Mesothelial cell of epicardium (in vitro differentiated cells): ENCODE measurements at regions not wholly inside any gene's neighbourhood (a gene's known extent, or its start where the extent isn't known, plus 50 kb on each side); places are given as distances from the start of the nearest gene placed in this dataset.
"Not testable (repeated sequence)": the region's sequence is repeated elsewhere in the genome, so short reads cannot be mapped to it uniquely, and the experiment has no call there.

Experiments used
- DNase-seq, 2 experiments: peaks; one replicate each; pipeline ENCODE4 v3.0.0; 2021; ENCODE audit warnings: low spot score in 2 of 2; ENCODE audit not compliant: unreplicated experiment in 2 of 2
- H3K27ac Mint-ChIP-seq: 2 replicates; pipeline ENCODE4 v1.8.0; 2021; ENCODE audit warnings: mixed read lengths
- H3K27me3 Mint-ChIP-seq: 2 replicates; pipeline ENCODE4 v1.8.0; 2021; ENCODE audit warnings: low read depth, mixed read lengths
- H3K36me3 Mint-ChIP-seq: 2 replicates; pipeline ENCODE4 v1.8.0; 2021; ENCODE audit warnings: mixed read lengths
- H3K4me1 Mint-ChIP-seq: 2 replicates; pipeline ENCODE4 v1.8.0; 2021; ENCODE audit warnings: mixed read lengths
- H3K4me3 Mint-ChIP-seq: 2 replicates; pipeline ENCODE4 v1.8.0; 2021; ENCODE audit warnings: mild to moderate bottlenecking, moderate library complexity, mixed read lengths
- H3K9me3 Mint-ChIP-seq: 2 replicates; pipeline ENCODE4 v1.8.0; 2021; ENCODE audit warnings: mixed read lengths
- TF ChIP-seq, protein P1 (sequence below): fragments of 200-600 bp; sonication (generic); IDR thresholded peaks from one replicate; pipeline ENCODE4 v1.5.0; 2021; ENCODE audit warnings: antibody characterized with exemption; ENCODE audit not compliant: unreplicated experiment

DNA sequence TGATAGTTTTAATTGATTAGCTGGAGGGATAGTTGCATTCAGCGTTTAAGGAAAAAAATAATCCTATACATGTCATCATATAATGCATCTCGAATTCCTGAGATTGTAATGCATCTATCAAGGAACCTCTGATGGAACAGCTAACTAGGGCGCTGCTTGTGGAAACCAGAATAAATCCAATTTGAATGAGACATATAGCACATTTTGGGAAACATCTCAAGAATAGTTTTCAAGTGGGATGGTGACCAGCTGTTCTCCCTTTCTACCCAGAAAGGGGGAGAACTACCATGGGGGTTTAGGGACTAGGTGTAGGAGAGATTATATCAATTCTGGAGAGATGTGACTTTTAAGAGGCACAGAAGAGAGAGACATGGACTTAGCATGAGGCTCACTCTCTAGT is 319.3 kb upstream of the BRINP1 start:
- Mint-ChIP-seq H3K4me3 (no peak overlapping the region), H3K36me3 (no peaks in the 10 kb centered on the region), H3K27me3 (peaks cover 31% of the 10 kb centered on the region), H3K4me1 (no peaks in the 10 kb centered on the region), H3K9me3 (no peaks in the 10 kb centered on the region), H3K27ac (no peak overlapping the region)
- DNase-seq = no peak
- TF ChIP-seq, protein P1, sequence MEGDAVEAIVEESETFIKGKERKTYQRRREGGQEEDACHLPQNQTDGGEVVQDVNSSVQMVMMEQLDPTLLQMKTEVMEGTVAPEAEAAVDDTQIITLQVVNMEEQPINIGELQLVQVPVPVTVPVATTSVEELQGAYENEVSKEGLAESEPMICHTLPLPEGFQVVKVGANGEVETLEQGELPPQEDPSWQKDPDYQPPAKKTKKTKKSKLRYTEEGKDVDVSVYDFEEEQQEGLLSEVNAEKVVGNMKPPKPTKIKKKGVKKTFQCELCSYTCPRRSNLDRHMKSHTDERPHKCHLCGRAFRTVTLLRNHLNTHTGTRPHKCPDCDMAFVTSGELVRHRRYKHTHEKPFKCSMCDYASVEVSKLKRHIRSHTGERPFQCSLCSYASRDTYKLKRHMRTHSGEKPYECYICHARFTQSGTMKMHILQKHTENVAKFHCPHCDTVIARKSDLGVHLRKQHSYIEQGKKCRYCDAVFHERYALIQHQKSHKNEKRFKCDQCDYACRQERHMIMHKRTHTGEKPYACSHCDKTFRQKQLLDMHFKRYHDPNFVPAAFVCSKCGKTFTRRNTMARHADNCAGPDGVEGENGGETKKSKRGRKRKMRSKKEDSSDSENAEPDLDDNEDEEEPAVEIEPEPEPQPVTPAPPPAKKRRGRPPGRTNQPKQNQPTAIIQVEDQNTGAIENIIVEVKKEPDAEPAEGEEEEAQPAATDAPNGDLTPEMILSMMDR = no peak

- no peak for DNase-seq
- Mint-ChIP-seq H3K9me3 (no peaks in the 10 kb centered on the region), H3K36me3 (no peaks in the 10 kb centered on the region), H3K4me3 (no peak overlapping the region), H3K4me1 (no peaks in the 10 kb centered on the region), H3K27me3 (peaks cover 43% of the 10 kb centered on the region), H3K27ac (no peak overlapping the region)
- TF ChIP-seq, protein P1 = no peak
Observed at GRCh38 chr9:119677811-119678505, 308.7 kb upstream of the BRINP1 start.

- no peak overlapping the region for H3K4me3 Mint-ChIP-seq
- no peak for DNase-seq
- H3K36me3 Mint-ChIP-seq = no peaks in the 10 kb centered on the region
- no peak overlapping the region for H3K27ac Mint-ChIP-seq
- H3K27me3 Mint-ChIP-seq = peaks cover 37% of the 10 kb centered on the region
- no peaks in the 10 kb centered on the region for H3K4me1 Mint-ChIP-seq
- TF ChIP-seq, protein P1 = no peak
- H3K9me3 Mint-ChIP-seq = no peaks in the 10 kb centered on the region
Observed at GRCh38 chr9:119675951-119676350, 306.7 kb upstream of the BRINP1 start.

DNA sequence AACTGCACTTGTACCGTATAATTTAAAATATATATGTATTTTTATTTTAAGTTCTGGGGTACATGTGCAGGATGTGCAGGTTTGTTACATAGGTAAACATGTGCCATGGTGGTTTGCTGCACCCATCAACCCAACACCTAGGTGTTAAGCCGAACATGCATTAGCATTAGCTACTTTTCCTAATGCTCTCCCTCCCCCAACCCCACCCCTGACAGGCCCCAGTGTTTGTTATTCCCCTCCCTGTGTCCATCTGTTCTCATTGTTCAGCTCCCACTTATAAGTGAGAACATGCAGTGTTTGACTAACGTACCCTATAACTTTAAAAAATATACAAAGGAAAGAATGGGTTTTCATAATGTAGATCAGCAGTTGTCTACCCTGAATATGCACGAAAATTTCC is 303.5 kb upstream of the BRINP1 start:
- H3K36me3 Mint-ChIP-seq, H3K9me3 Mint-ChIP-seq, H3K4me1 Mint-ChIP-seq, H3K27ac Mint-ChIP-seq, DNase-seq, H3K4me3 Mint-ChIP-seq: not testable (repeated sequence)
- peaks cover 42% of the 10 kb centered on the region for H3K27me3 Mint-ChIP-seq

DNA sequence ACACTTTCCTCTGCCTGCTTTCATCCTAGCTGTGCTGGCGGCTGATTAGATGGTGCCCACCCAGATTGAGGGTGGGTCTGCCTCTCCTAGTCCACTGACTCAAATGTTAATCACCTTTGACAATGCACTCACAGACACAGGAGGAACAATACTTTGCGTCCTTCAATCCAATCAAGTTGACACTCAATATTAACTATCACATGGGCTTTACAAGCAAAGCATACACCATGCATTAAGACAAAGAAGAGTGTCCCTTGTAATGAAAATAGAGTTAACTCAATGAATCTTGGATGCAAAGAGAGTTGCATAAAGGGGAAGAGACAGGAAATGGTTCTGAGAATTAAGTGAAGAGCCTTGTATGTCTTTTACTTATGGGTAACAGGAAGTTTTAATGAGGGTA is 298.7 kb upstream of the BRINP1 start:
- H3K36me3 Mint-ChIP-seq = no peaks in the 10 kb centered on the region
- H3K27me3 Mint-ChIP-seq = peaks cover 38% of the 10 kb centered on the region
- no peaks in the 10 kb centered on the region for H3K4me1 Mint-ChIP-seq
- no peak overlapping the region for H3K27ac Mint-ChIP-seq
- no peak for DNase-seq
- no peaks in the 10 kb centered on the region for H3K9me3 Mint-ChIP-seq
- TF ChIP-seq, protein P1 = no peak
- H3K4me3 Mint-ChIP-seq = no peak overlapping the region

- Mint-ChIP-seq H3K36me3 (no peaks in the 10 kb centered on the region), H3K27ac (no peak overlapping the region), H3K9me3 (no peaks in the 10 kb centered on the region), H3K4me1 (no peaks in the 10 kb centered on the region), H3K4me3 (no peak overlapping the region), H3K27me3 (peaks cover 40% of the 10 kb centered on the region)
- TF ChIP-seq, protein P1 = no peak
- no peak for DNase-seq
Observed at GRCh38 chr9:119667163-119667562, 297.9 kb upstream of the BRINP1 start.
